HEK293 (cell line): ENCODE measurements at regions not wholly inside any gene's neighbourhood (a gene's known extent, or its start where the extent isn't known, plus 50 kb on each side); places are given as distances from the start of the nearest gene placed in this dataset.

ENCODE experiments used
- CTCF ChIA-PET: fragments of 350-600 bp; formaldehyde crosslinking; extraction: SDS; loops from one replicate; lab custom pipeline; 2021; ENCODE audit warnings: antibody characterized with exemption; lab: Yijun Ruan, JAX
- POLR2A ChIA-PET: fragments of 300-600 bp; formaldehyde crosslinking; extraction: SDS; loops from one replicate; lab custom pipeline; 2020; ENCODE audit warnings: antibody characterized with exemption, inconsistent platforms; lab: Yijun Ruan, JAX
- H3K27ac ChIP-seq: fragments of 200-500 bp; sonication (Bioruptor generic); 2 replicates; pipeline ENCODE4 v1.5.1; 2014; ENCODE audit warnings: low read depth, low read length, control low read depth, inconsistent platforms; ENCODE audit errors: extremely low read depth
- H3K36me3 ChIP-seq, 2 experiments: fragments of 200-500 bp in 1 of 2; sonication (Bioruptor generic) in 1 of 2; 1 replicate in 1 of 2; 2 replicates in 1 of 2; pipeline ENCODE4 v1.5.1; 2014 to 2017; ENCODE audit warnings: inconsistent platforms in 2 of 2, low read length in 2 of 2; ENCODE audit not compliant: control insufficient read depth in 2 of 2, insufficient read depth in 1 of 2
- H3K4me1 ChIP-seq: fragments of 200-500 bp; sonication (Bioruptor generic); 2 replicates; pipeline ENCODE4 v1.5.1; 2014; ENCODE audit warnings: mild to moderate bottlenecking, low read length, inconsistent platforms; ENCODE audit not compliant: control insufficient read depth, insufficient read depth
- H3K4me3 ChIP-seq: 2 replicates; pipeline ENCODE4 v1.5.1; 2011; ENCODE audit warnings: low read depth, mild to moderate bottlenecking, control low read depth, low read length, moderate library complexity
- H3K9me3 ChIP-seq: fragments of 200-500 bp; sonication (Bioruptor generic); 2 replicates; pipeline ENCODE4 v1.5.1; 2014; ENCODE audit warnings: low read depth, low read length, inconsistent platforms; ENCODE audit not compliant: control insufficient read depth, insufficient read depth
- GFI1B ChIP-seq: fragments of 450-650 bp; formaldehyde crosslinking; IDR thresholded peaks from 2 replicates; pipeline ENCODE4 v1.5.1; 2016; ENCODE audit warnings: missing biosample characterization, missing genetic modification characterization
- HOXA7 ChIP-seq: sonication (generic); formaldehyde crosslinking; IDR thresholded peaks from 2 replicates; pipeline ENCODE4 v1.8.1; 2022; ENCODE audit warnings: missing genetic modification reagents, borderline replicate concordance
- OSR2 ChIP-seq: fragments of 450-650 bp; formaldehyde crosslinking; IDR thresholded peaks from 2 replicates; pipeline ENCODE4 v1.5.1; 2016; ENCODE audit warnings: missing biosample characterization, missing genetic modification characterization
- REPIN1 ChIP-seq: fragments of 450-650 bp; formaldehyde crosslinking; IDR thresholded peaks from 2 replicates; pipeline ENCODE4 v1.5.1; 2017; ENCODE audit warnings: missing biosample characterization, missing genetic modification characterization, low read depth
- ZEB2 ChIP-seq: fragments of 450-650 bp; formaldehyde crosslinking; IDR thresholded peaks from 2 replicates; pipeline ENCODE4 v1.5.1; 2016; ENCODE audit warnings: missing biosample characterization, missing genetic modification characterization
- ZNF112 ChIP-seq: fragments of 450-650 bp; formaldehyde crosslinking; IDR thresholded peaks from 2 replicates; pipeline ENCODE4 v1.5.0; 2017; ENCODE audit warnings: missing biosample characterization, missing genetic modification characterization
- ZNF133 ChIP-seq: fragments of 450-650 bp; formaldehyde crosslinking; IDR thresholded peaks from 2 replicates; pipeline ENCODE4 v1.5.1; 2016; ENCODE audit warnings: missing biosample characterization, missing genetic modification characterization
- ZNF248 ChIP-seq: fragments of 450-650 bp; formaldehyde crosslinking; IDR thresholded peaks from 2 replicates; pipeline ENCODE4 v1.5.1; 2017; ENCODE audit warnings: missing biosample characterization, missing genetic modification characterization
- ZNF292 ChIP-seq: fragments of 450-650 bp; formaldehyde crosslinking; IDR thresholded peaks from 2 replicates; pipeline ENCODE4 v1.5.1; 2016; ENCODE audit warnings: low read depth, missing biosample characterization, missing genetic modification characterization, borderline replicate concordance
- ZNF341 ChIP-seq: fragments of 450-650 bp; formaldehyde crosslinking; IDR thresholded peaks from 2 replicates; pipeline ENCODE4; 2016; ENCODE audit warnings: low read depth, missing biosample characterization, missing genetic modification characterization
- ZNF366 ChIP-seq: fragments of 450-650 bp; formaldehyde crosslinking; conservative IDR thresholded peaks from 2 replicates; pipeline ENCODE4 v1.5.1; 2016; ENCODE audit warnings: missing biosample characterization, missing genetic modification characterization
- ZNF37A ChIP-seq: fragments of 450-650 bp; IDR thresholded peaks from 2 replicates; pipeline ENCODE4 v1.5.1; 2018; ENCODE audit warnings: missing biosample characterization, missing genetic modification characterization
- ZNF394 ChIP-seq: fragments of 450-650 bp; formaldehyde crosslinking; IDR thresholded peaks from 2 replicates; pipeline ENCODE4 v1.5.1; 2016; ENCODE audit warnings: missing biosample characterization, missing genetic modification characterization, mild to moderate bottlenecking, moderate library complexity, borderline replicate concordance
- ZNF48 ChIP-seq: fragments of 450-650 bp; formaldehyde crosslinking; IDR thresholded peaks from 2 replicates; pipeline ENCODE4 v1.5.1; 2016; ENCODE audit warnings: missing biosample characterization, missing genetic modification characterization
- ZNF510 ChIP-seq: fragments of 450-650 bp; formaldehyde crosslinking; IDR thresholded peaks from 2 replicates; pipeline ENCODE4 v1.5.1; 2018; ENCODE audit warnings: mild to moderate bottlenecking, missing genetic modification characterization, missing biosample characterization; ENCODE audit not compliant: insufficient replicate concordance
- ZNF600 ChIP-seq: fragments of 450-650 bp; formaldehyde crosslinking; IDR thresholded peaks from 2 replicates; pipeline ENCODE4 v1.5.1; 2016; ENCODE audit warnings: missing biosample characterization, missing genetic modification characterization
- ZNF610 ChIP-seq: fragments of 450-650 bp; formaldehyde crosslinking; IDR thresholded peaks from 2 replicates; pipeline ENCODE4 v1.5.1; 2016; ENCODE audit warnings: missing biosample characterization, missing genetic modification characterization, borderline replicate concordance
- ZNF626 ChIP-seq: fragments of 450-650 bp; sonication (Bioruptor Pico); formaldehyde crosslinking; IDR thresholded peaks from 2 replicates; pipeline ENCODE4 v1.5.1; 2018; ENCODE audit warnings: missing biosample characterization, missing genetic modification characterization, inconsistent platforms
- ZNF658 ChIP-seq: fragments of 450-650 bp; formaldehyde crosslinking; IDR thresholded peaks from 2 replicates; pipeline ENCODE4; 2016; ENCODE audit warnings: missing biosample characterization, missing genetic modification characterization
- ZNF701 ChIP-seq: fragments of 450-650 bp; formaldehyde crosslinking; IDR thresholded peaks from 2 replicates; pipeline ENCODE4 v1.5.1; 2016; ENCODE audit warnings: missing biosample characterization, missing genetic modification characterization
- ZNF792 ChIP-seq: fragments of 450-650 bp; formaldehyde crosslinking; IDR thresholded peaks from 2 replicates; pipeline ENCODE4 v1.5.1; 2016; ENCODE audit warnings: missing biosample characterization, missing genetic modification characterization
- ZNF843 ChIP-seq: fragments of 450-650 bp; formaldehyde crosslinking; IDR thresholded peaks from 2 replicates; pipeline ENCODE4 v1.5.1; 2016; ENCODE audit warnings: missing biosample characterization, missing genetic modification characterization
- ZSCAN16 ChIP-seq: fragments of 450-650 bp; formaldehyde crosslinking; IDR thresholded peaks from 2 replicates; pipeline ENCODE4 v1.5.1; 2016; ENCODE audit warnings: missing biosample characterization, missing genetic modification characterization
- ZSCAN30 ChIP-seq: fragments of 450-650 bp; IDR thresholded peaks from 2 replicates; pipeline ENCODE4 v1.5.1; 2018; ENCODE audit warnings: missing biosample characterization, mild to moderate bottlenecking, missing genetic modification characterization, moderate library complexity
- TF ChIP-seq, protein P1 (sequence below): fragments of 450-650 bp; formaldehyde crosslinking; conservative IDR thresholded peaks from 2 replicates; pipeline ENCODE4 v1.5.1; 2016; ENCODE audit warnings: low read depth, missing biosample characterization, missing genetic modification characterization
- TF ChIP-seq, protein P2 (sequence below): fragments of 450-650 bp; formaldehyde crosslinking; IDR thresholded peaks from 2 replicates; pipeline ENCODE4 v1.5.1; 2016; ENCODE audit warnings: missing biosample characterization, missing genetic modification characterization
- TF ChIP-seq, protein P3 (sequence below): fragments of 450-650 bp; formaldehyde crosslinking; IDR thresholded peaks from 2 replicates; pipeline ENCODE4 v1.5.1; 2017; ENCODE audit warnings: missing biosample characterization, missing genetic modification characterization
- TF ChIP-seq, protein P4 (sequence below): fragments of 450-650 bp; formaldehyde crosslinking; IDR thresholded peaks from 2 replicates; pipeline ENCODE4 v1.5.1; 2016; ENCODE audit warnings: missing biosample characterization, missing genetic modification characterization

DNA sequence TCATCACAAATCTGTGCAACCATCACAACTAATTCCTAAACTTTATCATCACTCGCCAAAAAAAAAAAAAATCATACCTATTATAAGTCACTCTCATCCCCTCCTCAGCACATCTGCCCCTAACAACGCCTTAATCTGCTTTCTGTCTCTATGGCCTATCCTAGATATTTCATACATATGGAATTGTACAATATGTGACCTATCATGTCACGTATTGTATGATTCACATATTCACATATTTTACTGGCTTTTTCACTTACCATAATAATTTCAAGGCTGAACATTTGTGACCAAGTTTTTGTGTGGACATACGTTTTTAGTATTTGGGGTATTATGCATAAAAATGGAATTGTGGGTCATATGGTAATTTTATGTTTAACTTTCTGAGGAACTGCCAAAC, 400.7 kb downstream of the DAD1 start:
- H3K4me1 ChIP-seq, result no peaks in the 10 kb centered on the region
- H3K9me3 ChIP-seq, result no peaks in the 10 kb centered on the region
- H3K36me3 ChIP-seq, result no peaks in the 10 kb centered on the region
- POLR2A ChIA-PET, result no interaction called here
- CTCF ChIA-PET, result no interaction called here
- no peak overlapping the region for H3K4me3 ChIP-seq
- TF ChIP-seq ZNF658 (tag by site-specific recombination), result no peak
- TF ChIP-seq ZSCAN30 (tag by site-specific recombination), result no peak
- TF ChIP-seq, protein P1, sequence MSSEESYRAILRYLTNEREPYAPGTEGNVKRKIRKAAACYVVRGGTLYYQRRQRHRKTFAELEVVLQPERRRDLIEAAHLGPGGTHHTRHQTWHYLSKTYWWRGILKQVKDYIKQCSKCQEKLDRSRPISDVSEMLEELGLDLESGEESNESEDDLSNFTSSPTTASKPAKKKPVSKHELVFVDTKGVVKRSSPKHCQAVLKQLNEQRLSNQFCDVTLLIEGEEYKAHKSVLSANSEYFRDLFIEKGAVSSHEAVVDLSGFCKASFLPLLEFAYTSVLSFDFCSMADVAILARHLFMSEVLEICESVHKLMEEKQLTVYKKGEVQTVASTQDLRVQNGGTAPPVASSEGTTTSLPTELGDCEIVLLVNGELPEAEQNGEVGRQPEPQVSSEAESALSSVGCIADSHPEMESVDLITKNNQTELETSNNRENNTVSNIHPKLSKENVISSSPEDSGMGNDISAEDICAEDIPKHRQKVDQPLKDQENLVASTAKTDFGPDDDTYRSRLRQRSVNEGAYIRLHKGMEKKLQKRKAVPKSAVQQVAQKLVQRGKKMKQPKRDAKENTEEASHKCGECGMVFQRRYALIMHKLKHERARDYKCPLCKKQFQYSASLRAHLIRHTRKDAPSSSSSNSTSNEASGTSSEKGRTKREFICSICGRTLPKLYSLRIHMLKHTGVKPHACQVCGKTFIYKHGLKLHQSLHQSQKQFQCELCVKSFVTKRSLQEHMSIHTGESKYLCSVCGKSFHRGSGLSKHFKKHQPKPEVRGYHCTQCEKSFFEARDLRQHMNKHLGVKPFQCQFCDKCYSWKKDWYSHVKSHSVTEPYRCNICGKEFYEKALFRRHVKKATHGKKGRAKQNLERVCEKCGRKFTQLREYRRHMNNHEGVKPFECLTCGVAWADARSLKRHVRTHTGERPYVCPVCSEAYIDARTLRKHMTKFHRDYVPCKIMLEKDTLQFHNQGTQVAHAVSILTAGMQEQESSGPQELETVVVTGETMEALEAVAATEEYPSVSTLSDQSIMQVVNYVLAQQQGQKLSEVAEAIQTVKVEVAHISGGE, result no peak
- TF ChIP-seq ZNF394 (tag by site-specific recombination), result no peak
- TF ChIP-seq ZNF843 (tag by site-specific recombination), result no peak
- TF ChIP-seq ZNF600, result no peak
- no peak for TF ChIP-seq ZEB2 (tag by site-specific recombination)
- TF ChIP-seq, protein P2, sequence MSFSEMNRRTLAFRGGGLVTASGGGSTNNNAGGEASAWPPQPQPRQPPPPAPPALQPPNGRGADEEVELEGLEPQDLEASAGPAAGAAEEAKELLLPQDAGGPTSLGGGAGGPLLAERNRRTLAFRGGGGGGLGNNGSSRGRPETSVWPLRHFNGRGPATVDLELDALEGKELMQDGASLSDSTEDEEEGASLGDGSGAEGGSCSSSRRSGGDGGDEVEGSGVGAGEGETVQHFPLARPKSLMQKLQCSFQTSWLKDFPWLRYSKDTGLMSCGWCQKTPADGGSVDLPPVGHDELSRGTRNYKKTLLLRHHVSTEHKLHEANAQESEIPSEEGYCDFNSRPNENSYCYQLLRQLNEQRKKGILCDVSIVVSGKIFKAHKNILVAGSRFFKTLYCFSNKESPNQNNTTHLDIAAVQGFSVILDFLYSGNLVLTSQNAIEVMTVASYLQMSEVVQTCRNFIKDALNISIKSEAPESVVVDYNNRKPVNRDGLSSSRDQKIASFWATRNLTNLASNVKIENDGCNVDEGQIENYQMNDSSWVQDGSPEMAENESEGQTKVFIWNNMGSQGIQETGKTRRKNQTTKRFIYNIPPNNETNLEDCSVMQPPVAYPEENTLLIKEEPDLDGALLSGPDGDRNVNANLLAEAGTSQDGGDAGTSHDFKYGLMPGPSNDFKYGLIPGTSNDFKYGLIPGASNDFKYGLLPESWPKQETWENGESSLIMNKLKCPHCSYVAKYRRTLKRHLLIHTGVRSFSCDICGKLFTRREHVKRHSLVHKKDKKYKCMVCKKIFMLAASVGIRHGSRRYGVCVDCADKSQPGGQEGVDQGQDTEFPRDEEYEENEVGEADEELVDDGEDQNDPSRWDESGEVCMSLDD (tag by site-specific recombination), result no peak
- TF ChIP-seq ZNF37A (tag by site-specific recombination), result no peak
- TF ChIP-seq ZNF610 (tag by site-specific recombination), result no peak
- no peak for TF ChIP-seq ZNF133 (tag by site-specific recombination)
- TF ChIP-seq ZNF626 (tag by site-specific recombination), result no peak
- no peak for TF ChIP-seq ZNF48 (tag by site-specific recombination)
- TF ChIP-seq GFI1B, result no peak
- TF ChIP-seq ZNF366 (tag by site-specific recombination), result no peak
- no peak overlapping the region for H3K27ac ChIP-seq

DNA sequence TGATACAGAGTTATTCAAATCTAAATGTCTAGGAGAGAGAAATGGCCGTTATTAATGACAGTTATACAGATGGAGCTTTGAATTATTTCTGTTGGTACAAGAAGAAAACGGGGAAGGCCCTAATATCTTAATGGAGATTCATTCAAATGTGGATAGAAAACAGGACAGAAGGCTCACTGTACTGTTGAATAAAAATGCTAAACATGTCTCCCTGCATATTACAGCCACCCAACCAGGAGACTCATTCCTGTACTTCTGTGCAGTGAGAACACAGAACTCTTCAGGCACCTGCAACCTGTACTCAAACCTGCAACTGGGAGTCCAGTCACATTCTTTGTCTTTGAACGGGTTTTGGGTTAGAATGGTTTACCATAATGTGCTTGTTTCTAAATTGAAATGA, 403.2 kb downstream of the DAD1 start:
- CTCF ChIA-PET, result interaction anchor here (0.6 to 1.8 kb wide), 7 partner anchors 11 to 204 kb away, joined by 3 to 6 read pairs (median 5); no protein-coding TSS in a partner anchor
- Histone ChIP-seq H3K4me3 (no peak overlapping the region), H3K36me3 (no peaks in the 10 kb centered on the region), H3K27ac (no peak overlapping the region), H3K4me1 (no peaks in the 10 kb centered on the region), H3K9me3 (no peaks in the 10 kb centered on the region)
- POLR2A ChIA-PET, result no interaction called here
- TF ChIP-seq OSR2 (no peak), ZNF792 (tag by site-specific recombination) (no peak), REPIN1 (tag by site-specific recombination) (no peak), ZNF248 (tag by site-specific recombination) (no peak), ZSCAN16 (no peak), ZNF510 (tag by site-specific recombination) (no peak), ZNF292 (tag by site-specific recombination) (no peak), ZNF701 (tag by site-specific recombination) (no peak), ZNF37A (tag by site-specific recombination) (no peak), ZNF341 (tag by site-specific recombination) (no peak), ZNF112 (tag by site-specific recombination) (no peak), HOXA7 (CRISPR knock-in tag) (no peak)
- TF ChIP-seq, protein P3, sequence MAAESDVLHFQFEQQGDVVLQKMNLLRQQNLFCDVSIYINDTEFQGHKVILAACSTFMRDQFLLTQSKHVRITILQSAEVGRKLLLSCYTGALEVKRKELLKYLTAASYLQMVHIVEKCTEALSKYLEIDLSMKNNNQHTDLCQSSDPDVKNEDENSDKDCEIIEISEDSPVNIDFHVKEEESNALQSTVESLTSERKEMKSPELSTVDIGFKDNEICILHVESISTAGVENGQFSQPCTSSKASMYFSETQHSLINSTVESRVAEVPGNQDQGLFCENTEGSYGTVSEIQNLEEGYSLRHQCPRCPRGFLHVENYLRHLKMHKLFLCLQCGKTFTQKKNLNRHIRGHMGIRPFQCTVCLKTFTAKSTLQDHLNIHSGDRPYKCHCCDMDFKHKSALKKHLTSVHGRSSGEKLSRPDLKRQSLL (tag by site-specific recombination), result no peak
- TF ChIP-seq, protein P4, sequence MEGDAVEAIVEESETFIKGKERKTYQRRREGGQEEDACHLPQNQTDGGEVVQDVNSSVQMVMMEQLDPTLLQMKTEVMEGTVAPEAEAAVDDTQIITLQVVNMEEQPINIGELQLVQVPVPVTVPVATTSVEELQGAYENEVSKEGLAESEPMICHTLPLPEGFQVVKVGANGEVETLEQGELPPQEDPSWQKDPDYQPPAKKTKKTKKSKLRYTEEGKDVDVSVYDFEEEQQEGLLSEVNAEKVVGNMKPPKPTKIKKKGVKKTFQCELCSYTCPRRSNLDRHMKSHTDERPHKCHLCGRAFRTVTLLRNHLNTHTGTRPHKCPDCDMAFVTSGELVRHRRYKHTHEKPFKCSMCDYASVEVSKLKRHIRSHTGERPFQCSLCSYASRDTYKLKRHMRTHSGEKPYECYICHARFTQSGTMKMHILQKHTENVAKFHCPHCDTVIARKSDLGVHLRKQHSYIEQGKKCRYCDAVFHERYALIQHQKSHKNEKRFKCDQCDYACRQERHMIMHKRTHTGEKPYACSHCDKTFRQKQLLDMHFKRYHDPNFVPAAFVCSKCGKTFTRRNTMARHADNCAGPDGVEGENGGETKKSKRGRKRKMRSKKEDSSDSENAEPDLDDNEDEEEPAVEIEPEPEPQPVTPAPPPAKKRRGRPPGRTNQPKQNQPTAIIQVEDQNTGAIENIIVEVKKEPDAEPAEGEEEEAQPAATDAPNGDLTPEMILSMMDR (tag by site-specific recombination), result no peak
